K562 (cell line): ENCODE measurements at regions not wholly inside any gene's neighbourhood (a gene's known extent, or its start where the extent isn't known, plus 50 kb on each side); places are given as distances from the start of the nearest gene placed in this dataset.

Experiments used
- ATAC-seq: fragments of 200-7000 bp; cut with Tn5 transposase; 3 replicates; pipeline ENCODE4 v1.9.1; 2020; ENCODE audit warnings: moderate library complexity
- BruUV-seq: library from RNA; stranded (reverse); fragments of 400-500 nt; replicated peaks from 2 replicates; lab custom pipeline; 2021; lab: Mats Ljungman, UMichigan
- CTCF ChIA-PET: fragments of 300-600 bp; formaldehyde crosslinking; extraction: SDS; loops from one replicate; lab custom pipeline; 2021; ENCODE audit warnings: low intra/inter-chr PET ratio; lab: Yijun Ruan, JAX
- POLR2A ChIA-PET: fragments of 300-600, 350-650 bp; sonication (Branson Sonifier 250); formaldehyde crosslinking; extraction: SDS; loops from one replicate; lab custom pipeline; 2021; ENCODE audit warnings: antibody characterized with exemption, inconsistent platforms; lab: Yijun Ruan, JAX
- DNase-seq, 4 experiments: peaks; one replicate each; pipeline versions ENCODE4 v3.0.0 to v3.0.0-alpha.2; 2011 to 2018; ENCODE audit warnings: low spot score in 3 of 4, mixed read lengths in 3 of 4; ENCODE audit errors: extremely low read depth in 1 of 4
- FAIRE-seq: peaks from 2 replicates; lab custom pipeline; 2011; peaks lifted over from hg19 to GRCh38; lab: Jason Lieb, UNC
- H2AFZ ChIP-seq: 2 replicates; pipeline ENCODE4 v1.6.0; 2011; ENCODE audit warnings: low read depth, low read length, control low read depth, inconsistent platforms
- H3K27ac ChIP-seq: fragments of 200-600 bp; 3 replicates; pipeline ENCODE4 v1.8.0; 2011; ENCODE audit warnings: low read depth, mild to moderate bottlenecking, control low read depth, inconsistent platforms, low read length, moderate library complexity, mixed read lengths; ENCODE audit errors: extremely low read depth
- H3K27me3 ChIP-seq, 2 experiments: fragments of 300-600 bp in 1 of 2; 2 replicates in 1 of 2; 3 replicates in 1 of 2; pipeline versions ENCODE4 v1.6.0 to v1.8.0; 2011; ENCODE audit warnings: inconsistent platforms in 2 of 2, low read length in 2 of 2, mild to moderate bottlenecking in 1 of 2, mixed read lengths in 1 of 2, moderate library complexity in 1 of 2; ENCODE audit not compliant: control insufficient read depth in 2 of 2, insufficient read depth in 2 of 2
- H3K36me3 ChIP-seq: fragments of 300-600 bp; 3 replicates; pipeline ENCODE4 v1.8.0; 2011; ENCODE audit warnings: mild to moderate bottlenecking, low read length, inconsistent platforms; ENCODE audit not compliant: control insufficient read depth, insufficient read depth
- H3K4me1 ChIP-seq, 2 experiments: fragments of 200-600 bp in 1 of 2; replicated peaks in 1 of 2; 2 replicates in 1 of 2; 3 replicates in 1 of 2; pipeline versions ENCODE4 v1.5.1 to v1.8.0; 2011; ENCODE audit warnings: inconsistent platforms in 2 of 2, low read length in 2 of 2, mild to moderate bottlenecking in 1 of 2, mixed read lengths in 1 of 2, moderate library complexity in 1 of 2; ENCODE audit not compliant: control insufficient read depth in 2 of 2, insufficient read depth in 2 of 2
- H3K4me2 ChIP-seq: 2 replicates; pipeline ENCODE4 v1.6.1; 2011; ENCODE audit warnings: low read length, control low read depth, inconsistent platforms, mixed read lengths; ENCODE audit not compliant: insufficient read depth
- H3K4me3 ChIP-seq: fragments of 200-600 bp; sonication (generic), shearing (Covaris generic); 2 replicates; pipeline ENCODE4 v1.5.1; 2016; ENCODE audit warnings: control low read depth, inconsistent platforms
- H3K79me2 ChIP-seq: fragments of 200-600 bp; 3 replicates; pipeline ENCODE4 v1.8.0; 2011; ENCODE audit warnings: low read length, inconsistent platforms; ENCODE audit not compliant: control insufficient read depth, insufficient read depth
- H3K9ac ChIP-seq, 2 experiments: 2 replicates each; pipeline versions ENCODE4 v1.6.0 to v1.6.1; 2011; ENCODE audit warnings: low read depth in 2 of 2, low read length in 2 of 2, control low read depth in 1 of 2, inconsistent platforms in 1 of 2, mild to moderate bottlenecking in 1 of 2, mixed read lengths in 1 of 2; ENCODE audit not compliant: insufficient read depth in 1 of 2
- H3K9me1 ChIP-seq: one replicate; pipeline ENCODE4 v1.6.0; 2011; ENCODE audit warnings: inconsistent platforms, mild to moderate bottlenecking, low read length, moderate library complexity; ENCODE audit not compliant: control insufficient read depth, insufficient read depth
- H3K9me3 ChIP-seq: replicated peaks from 2 replicates; pipeline ENCODE4 v1.5.1; 2011; ENCODE audit warnings: low read depth, low read length, inconsistent platforms; ENCODE audit not compliant: control insufficient read depth, insufficient read depth
- H4K20me1 ChIP-seq: replicated peaks from 2 replicates; pipeline ENCODE4 v1.6.1; 2011; ENCODE audit warnings: low read length, inconsistent platforms, mixed read lengths; ENCODE audit not compliant: control insufficient read depth, insufficient read depth
- ARID1B ChIP-seq: fragments of 450-650 bp; IDR thresholded peaks from 2 replicates; pipeline ENCODE4 v1.6.1; 2016; ENCODE audit warnings: antibody characterized with exemption, mild to moderate bottlenecking, inconsistent platforms
- BRD9 ChIP-seq: fragments of 450-650 bp; IDR thresholded peaks from 2 replicates; pipeline ENCODE4 v1.6.1; 2018; ENCODE audit warnings: low read depth; ENCODE audit not compliant: partially characterized antibody
- CCAR2 ChIP-seq: fragments of 200-400 bp; formaldehyde crosslinking; IDR thresholded peaks from 2 replicates; pipeline ENCODE4 v1.6.1; 2017; ENCODE audit warnings: mild to moderate bottlenecking, low read depth, low read length
- CHD2 ChIP-seq: IDR thresholded peaks from 2 replicates; pipeline ENCODE4 v1.6.1; 2011; ENCODE audit warnings: low read depth, low read length
- FOXJ2 ChIP-seq: fragments of 200-800 bp; sonication (Bioruptor generic); IDR thresholded peaks from 2 replicates; pipeline ENCODE4 v1.6.1; 2016; ENCODE audit warnings: missing genetic modification characterization, missing compliant biosample characterization
- FUS ChIP-seq: fragments of 200-400 bp; formaldehyde crosslinking; optimal IDR thresholded peaks from 2 replicates; pipeline ENCODE3; 2017; ENCODE audit warnings: low read depth, low read length
- KLF1 ChIP-seq: fragments of 450-650 bp; IDR thresholded peaks from 2 replicates; pipeline ENCODE4 v1.6.1; 2016; ENCODE audit warnings: missing genetic modification characterization, missing compliant biosample characterization
- NBN ChIP-seq: fragments of 450-650 bp; IDR thresholded peaks from 2 replicates; pipeline ENCODE4 v1.6.1; 2016; ENCODE audit warnings: low read depth, mild to moderate bottlenecking
- NEUROD1 ChIP-seq: fragments of 150-350 bp; IDR thresholded peaks from 2 replicates; pipeline ENCODE4 v1.6.1; 2014; ENCODE audit warnings: borderline replicate concordance, low read length, low read depth; ENCODE audit not compliant: partially characterized antibody
- NFIC ChIP-seq: fragments of 450-650 bp; IDR thresholded peaks from 2 replicates; pipeline ENCODE4 v1.6.1; 2017; ENCODE audit warnings: mild to moderate bottlenecking, inconsistent platforms
- PHF21A ChIP-seq: fragments of 450-650 bp; IDR thresholded peaks from 2 replicates; pipeline ENCODE4 v1.6.1; 2017; ENCODE audit warnings: low read depth, borderline replicate concordance
- POLR3A ChIP-seq: IDR thresholded peaks from 2 replicates; pipeline ENCODE4 v1.6.1; 2011; ENCODE audit warnings: borderline replicate concordance, mild to moderate bottlenecking, moderate library complexity; ENCODE audit not compliant: insufficient read length, insufficient read depth; ENCODE audit errors: extremely low read depth
- RAD21 ChIP-seq, 2 experiments: fragments of 250-450 bp in 1 of 2; fragments of 450-650 bp in 1 of 2; sonication (Bioruptor Pico) in 1 of 2; formaldehyde crosslinking in 1 of 2; IDR thresholded peaks in 1 of 2; conservative IDR thresholded peaks in 1 of 2; 2 replicates each; pipeline versions ENCODE4 v1.4.0 to v1.8.0; 2020 to 2022; ENCODE audit warnings: mild to moderate bottlenecking in 2 of 2, moderate library complexity in 1 of 2
- RUNX1 ChIP-seq: sonication (generic); IDR thresholded peaks from 2 replicates; pipeline ENCODE4 v1.6.1; 2016; ENCODE audit warnings: antibody characterized with exemption, low read depth
- SAFB2 ChIP-seq: fragments of 200-400 bp; formaldehyde crosslinking; IDR thresholded peaks from 2 replicates; pipeline ENCODE4 v1.6.1; 2018; ENCODE audit warnings: borderline replicate concordance, low read length, low read depth, moderate library complexity; ENCODE audit not compliant: severe bottlenecking
- SREBF2 ChIP-seq: sonication (generic); formaldehyde crosslinking; IDR thresholded peaks from 2 replicates; pipeline ENCODE4 v1.4.0; 2020; ENCODE audit warnings: mild to moderate bottlenecking, missing genetic modification reagents
- ZNF146 ChIP-seq: IDR thresholded peaks from one replicate; pipeline ENCODE4 v1.6.1; 2018; ENCODE audit warnings: missing compliant biosample characterization; ENCODE audit not compliant: unreplicated experiment
- ZNF224 ChIP-seq: sonication (generic); formaldehyde crosslinking; IDR thresholded peaks from 2 replicates; pipeline ENCODE4 v1.8.0; 2022; ENCODE audit warnings: mild to moderate bottlenecking, missing genetic modification reagents
- WGBS: fragments of 100-300 bp; shearing (Covaris generic); methylation state at CpG from one replicate; pipeline ENCODE4 v1.1.6; 2016; ENCODE audit warnings: low coverage, mixed read lengths; ENCODE audit not compliant: insufficient coverage; ENCODE audit errors: missing lambda C conversion rate; 5-methylcytosine and 5-hydroxymethylcytosine counted together
- in situ Hi-C: fragments of 300-500 bp; cut with MboI; formaldehyde crosslinking; loops from 4 replicates; pipeline ENCODE4 v1.15.0; 2018; ENCODE audit warnings: inconsistent platforms, mixed read lengths
- intact Hi-C: fragments of 100-400 bp; cut with micrococcal nuclease; formaldehyde crosslinking; loops from 2 replicates; pipeline ENCODE4 v1.14.2; 2022
- TF ChIP-seq, protein P1 (sequence below): sonication (generic); formaldehyde crosslinking; IDR thresholded peaks from 2 replicates; pipeline ENCODE4 v1.8.0; 2022; ENCODE audit warnings: mild to moderate bottlenecking, missing genetic modification reagents
- TF ChIP-seq, protein P2 (sequence below): fragments of 250-450 bp; sonication (Bioruptor Pico); IDR thresholded peaks from 2 replicates; pipeline ENCODE4 v1.4.0; 2020; ENCODE audit warnings: mild to moderate bottlenecking, moderate library complexity

DNA sequence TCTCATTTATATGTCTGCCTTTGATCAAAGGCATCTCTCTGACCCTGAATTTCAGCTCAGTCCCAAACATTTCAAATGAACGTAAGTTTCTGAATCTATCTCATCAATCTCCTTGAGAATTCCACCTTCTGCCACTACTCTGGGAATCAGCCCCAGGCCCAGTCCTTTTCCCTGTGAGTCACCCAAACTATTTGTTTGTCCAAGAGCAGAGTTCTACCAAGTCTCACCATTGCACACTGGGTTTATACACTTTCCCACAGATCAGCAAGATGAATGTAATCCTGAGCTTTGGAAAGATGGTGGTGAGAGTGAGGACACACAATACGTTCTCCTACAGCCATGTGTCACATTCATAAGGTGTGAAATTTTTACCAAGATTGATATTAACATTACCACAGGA is 251.3 kb upstream of the VWC2 start:
- H3K9me3 ChIP-seq = no peaks in the 10 kb centered on the region; the same call in 1 of the 2 replicates
- H4K20me1 ChIP-seq = no peaks in the 10 kb centered on the region
- H3K4me3 ChIP-seq = no peak overlapping the region
- H3K9ac ChIP-seq = no peak overlapping the region
- in situ Hi-C loops = no loop called here
- H3K36me3 ChIP-seq = no peaks in the 10 kb centered on the region
- TF ChIP-seq SAFB2 = no peak
- TF ChIP-seq SREBF2 (CRISPR knock-in tag) = no peak
- no peak for TF ChIP-seq ZNF224 (CRISPR knock-in tag)
- TF ChIP-seq RUNX1 = no peak
- TF ChIP-seq NFIC = no peak
- TF ChIP-seq CHD2 = no peak
- TF ChIP-seq KLF1 (tag) = no peak
- TF ChIP-seq POLR3A = no peak
- TF ChIP-seq, protein P1, sequence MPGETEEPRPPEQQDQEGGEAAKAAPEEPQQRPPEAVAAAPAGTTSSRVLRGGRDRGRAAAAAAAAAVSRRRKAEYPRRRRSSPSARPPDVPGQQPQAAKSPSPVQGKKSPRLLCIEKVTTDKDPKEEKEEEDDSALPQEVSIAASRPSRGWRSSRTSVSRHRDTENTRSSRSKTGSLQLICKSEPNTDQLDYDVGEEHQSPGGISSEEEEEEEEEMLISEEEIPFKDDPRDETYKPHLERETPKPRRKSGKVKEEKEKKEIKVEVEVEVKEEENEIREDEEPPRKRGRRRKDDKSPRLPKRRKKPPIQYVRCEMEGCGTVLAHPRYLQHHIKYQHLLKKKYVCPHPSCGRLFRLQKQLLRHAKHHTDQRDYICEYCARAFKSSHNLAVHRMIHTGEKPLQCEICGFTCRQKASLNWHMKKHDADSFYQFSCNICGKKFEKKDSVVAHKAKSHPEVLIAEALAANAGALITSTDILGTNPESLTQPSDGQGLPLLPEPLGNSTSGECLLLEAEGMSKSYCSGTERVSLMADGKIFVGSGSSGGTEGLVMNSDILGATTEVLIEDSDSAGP (CRISPR knock-in tag) = no peak
- no peak for TF ChIP-seq CCAR2
- TF ChIP-seq NBN = no peak
- no peak for TF ChIP-seq FUS
- TF ChIP-seq, protein P2, sequence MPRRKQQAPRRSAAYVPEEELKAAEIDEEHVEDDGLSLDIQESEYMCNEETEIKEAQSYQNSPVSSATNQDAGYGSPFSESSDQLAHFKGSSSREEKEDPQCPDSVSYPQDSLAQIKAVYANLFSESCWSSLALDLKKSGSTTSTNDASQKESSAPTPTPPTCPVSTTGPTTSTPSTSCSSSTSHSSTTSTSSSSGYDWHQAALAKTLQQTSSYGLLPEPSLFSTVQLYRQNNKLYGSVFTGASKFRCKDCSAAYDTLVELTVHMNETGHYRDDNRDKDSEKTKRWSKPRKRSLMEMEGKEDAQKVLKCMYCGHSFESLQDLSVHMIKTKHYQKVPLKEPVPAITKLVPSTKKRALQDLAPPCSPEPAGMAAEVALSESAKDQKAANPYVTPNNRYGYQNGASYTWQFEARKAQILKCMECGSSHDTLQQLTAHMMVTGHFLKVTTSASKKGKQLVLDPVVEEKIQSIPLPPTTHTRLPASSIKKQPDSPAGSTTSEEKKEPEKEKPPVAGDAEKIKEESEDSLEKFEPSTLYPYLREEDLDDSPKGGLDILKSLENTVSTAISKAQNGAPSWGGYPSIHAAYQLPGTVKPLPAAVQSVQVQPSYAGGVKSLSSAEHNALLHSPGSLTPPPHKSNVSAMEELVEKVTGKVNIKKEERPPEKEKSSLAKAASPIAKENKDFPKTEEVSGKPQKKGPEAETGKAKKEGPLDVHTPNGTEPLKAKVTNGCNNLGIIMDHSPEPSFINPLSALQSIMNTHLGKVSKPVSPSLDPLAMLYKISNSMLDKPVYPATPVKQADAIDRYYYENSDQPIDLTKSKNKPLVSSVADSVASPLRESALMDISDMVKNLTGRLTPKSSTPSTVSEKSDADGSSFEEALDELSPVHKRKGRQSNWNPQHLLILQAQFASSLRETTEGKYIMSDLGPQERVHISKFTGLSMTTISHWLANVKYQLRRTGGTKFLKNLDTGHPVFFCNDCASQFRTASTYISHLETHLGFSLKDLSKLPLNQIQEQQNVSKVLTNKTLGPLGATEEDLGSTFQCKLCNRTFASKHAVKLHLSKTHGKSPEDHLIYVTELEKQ = no peak
- TF ChIP-seq ARID1B = no peak
- no peak for TF ChIP-seq BRD9
- TF ChIP-seq ZNF146 (CRISPR knock-in tag) = no peak
- no peak for TF ChIP-seq FOXJ2 (tag)
- no peak for TF ChIP-seq PHF21A
- TF ChIP-seq RAD21 (CRISPR knock-in tag; conservative IDR thresholded peaks at IDR 0.05 in 1 of 2, IDR thresholded peaks at IDR 0.05 in 1 of 2) = no peak
- TF ChIP-seq NEUROD1 = no peak
- H3K27ac ChIP-seq = no peak overlapping the region
- POLR2A ChIA-PET = no interaction called here
- ATAC-seq = no peak
- intact Hi-C loops = no loop called here
- 0% methylated on average over 2 of the region's 2 CpGs for WGBS
- H3K4me1 ChIP-seq = no peaks in the 10 kb centered on the region
- BruUV-seq = no TSS peak
- no peak for DNase-seq
- no peaks in the 10 kb centered on the region for H3K79me2 ChIP-seq
- no peak overlapping the region for H2AFZ ChIP-seq
- no peak for FAIRE-seq
- H3K4me2 ChIP-seq = no peak overlapping the region
- no peaks in the 10 kb centered on the region for H3K27me3 ChIP-seq
- CTCF ChIA-PET = no interaction called here
- no peaks in the 10 kb centered on the region for H3K9me1 ChIP-seq
